ENCODE measurements at regions not wholly inside any gene's neighbourhood (a gene's known extent, or its start where the extent isn't known, plus 50 kb on each side); places are given as distances from the start of the nearest gene placed in this dataset.
"Not testable (repeated sequence)": the region's sequence is repeated elsewhere in the genome, so short reads cannot be mapped to it uniquely, and the experiment has no call there.

DNA sequence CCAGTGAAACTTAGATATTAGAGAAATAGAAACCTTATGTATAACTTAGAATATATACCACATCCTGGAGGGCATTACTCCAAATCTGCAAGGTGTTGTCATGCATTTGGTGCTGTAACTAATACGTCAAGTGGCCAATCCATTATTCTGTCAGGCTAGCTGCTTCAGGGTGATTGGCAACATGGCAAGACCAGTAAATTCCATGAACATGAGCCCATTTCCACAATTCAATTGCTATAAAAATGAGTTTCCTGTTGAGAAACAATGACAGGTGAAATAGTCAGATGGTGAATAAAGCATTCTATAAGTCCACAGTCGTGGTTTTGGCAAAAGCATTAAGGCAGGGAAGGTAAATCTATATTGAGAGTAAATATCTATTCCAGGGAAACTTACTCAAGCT lies 566.0 kb downstream of the ADGRL2 start:
- no peaks in the 10 kb centered on the region for H3K9me3 ChIP-seq (ENCODE audit: low read depth)
- no peaks in the 10 kb centered on the region for H3K4me1 ChIP-seq (ENCODE audit: low read depth)
- TF ChIP-seq, protein P1, sequence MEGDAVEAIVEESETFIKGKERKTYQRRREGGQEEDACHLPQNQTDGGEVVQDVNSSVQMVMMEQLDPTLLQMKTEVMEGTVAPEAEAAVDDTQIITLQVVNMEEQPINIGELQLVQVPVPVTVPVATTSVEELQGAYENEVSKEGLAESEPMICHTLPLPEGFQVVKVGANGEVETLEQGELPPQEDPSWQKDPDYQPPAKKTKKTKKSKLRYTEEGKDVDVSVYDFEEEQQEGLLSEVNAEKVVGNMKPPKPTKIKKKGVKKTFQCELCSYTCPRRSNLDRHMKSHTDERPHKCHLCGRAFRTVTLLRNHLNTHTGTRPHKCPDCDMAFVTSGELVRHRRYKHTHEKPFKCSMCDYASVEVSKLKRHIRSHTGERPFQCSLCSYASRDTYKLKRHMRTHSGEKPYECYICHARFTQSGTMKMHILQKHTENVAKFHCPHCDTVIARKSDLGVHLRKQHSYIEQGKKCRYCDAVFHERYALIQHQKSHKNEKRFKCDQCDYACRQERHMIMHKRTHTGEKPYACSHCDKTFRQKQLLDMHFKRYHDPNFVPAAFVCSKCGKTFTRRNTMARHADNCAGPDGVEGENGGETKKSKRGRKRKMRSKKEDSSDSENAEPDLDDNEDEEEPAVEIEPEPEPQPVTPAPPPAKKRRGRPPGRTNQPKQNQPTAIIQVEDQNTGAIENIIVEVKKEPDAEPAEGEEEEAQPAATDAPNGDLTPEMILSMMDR (IDR thresholded peaks at IDR 0.05; ENCODE audit: low read depth, low read length): no peak
- no peak for DNase-seq (ENCODE audit: low read depth in 1 of 2, low spot score in 1 of 2)
- no peaks in the 10 kb centered on the region for H3K27me3 ChIP-seq
- no peak overlapping the region for H3K27ac ChIP-seq
- no peak overlapping the region for H3K4me3 ChIP-seq
- no peaks in the 10 kb centered on the region for H3K36me3 ChIP-seq

DNA sequence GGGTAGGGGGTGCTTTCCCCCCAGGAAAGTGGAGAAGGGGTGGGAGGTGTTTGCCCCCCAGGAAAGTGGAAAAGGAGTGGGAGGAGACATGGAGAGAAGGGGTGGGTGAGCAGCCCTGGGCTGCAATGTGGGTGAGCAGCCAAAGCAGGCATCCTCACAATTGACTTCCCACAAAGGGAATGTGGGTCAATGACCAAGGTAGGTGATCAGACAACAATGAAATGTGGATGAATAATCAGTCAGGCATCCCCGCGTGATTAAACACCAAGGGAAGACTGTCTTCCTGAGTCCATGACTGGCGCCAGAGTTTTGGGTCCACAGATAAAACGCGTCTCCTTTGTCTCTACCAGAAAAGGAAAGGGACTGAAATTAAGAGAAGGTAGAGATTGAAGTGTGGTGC lies 558.8 kb downstream of the ADGRL2 start:
- H3K27me3 ChIP-seq; H3K4me1 ChIP-seq (ENCODE audit: low read depth); H3K36me3 ChIP-seq; DNase-seq (ENCODE audit: low read depth in 1 of 2, low spot score in 1 of 2); H3K4me3 ChIP-seq; H3K9me3 ChIP-seq (ENCODE audit: low read depth); H3K27ac ChIP-seq: not testable (repeated sequence)

DNA sequence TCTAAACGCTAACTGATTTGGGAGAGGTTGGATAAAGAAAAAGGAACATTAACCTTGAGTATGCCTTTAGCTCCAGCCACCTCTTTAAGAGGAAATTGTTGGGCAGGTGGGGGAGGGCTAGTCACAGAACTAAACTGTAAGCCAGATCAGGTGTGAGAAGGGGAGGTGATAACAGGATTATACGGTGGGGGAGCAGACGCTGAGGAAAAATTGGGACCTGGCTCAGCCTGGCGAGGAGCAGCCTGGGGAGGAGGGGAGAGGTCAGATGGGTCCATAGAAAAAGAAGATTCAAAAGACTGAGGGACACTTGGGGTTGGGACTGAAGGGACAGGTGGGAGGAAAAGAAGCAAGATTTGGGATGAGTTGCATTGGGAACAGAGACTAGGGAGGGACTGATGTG lies 558.0 kb downstream of the ADGRL2 start:
- H3K27ac ChIP-seq: not testable (repeated sequence)

DNA sequence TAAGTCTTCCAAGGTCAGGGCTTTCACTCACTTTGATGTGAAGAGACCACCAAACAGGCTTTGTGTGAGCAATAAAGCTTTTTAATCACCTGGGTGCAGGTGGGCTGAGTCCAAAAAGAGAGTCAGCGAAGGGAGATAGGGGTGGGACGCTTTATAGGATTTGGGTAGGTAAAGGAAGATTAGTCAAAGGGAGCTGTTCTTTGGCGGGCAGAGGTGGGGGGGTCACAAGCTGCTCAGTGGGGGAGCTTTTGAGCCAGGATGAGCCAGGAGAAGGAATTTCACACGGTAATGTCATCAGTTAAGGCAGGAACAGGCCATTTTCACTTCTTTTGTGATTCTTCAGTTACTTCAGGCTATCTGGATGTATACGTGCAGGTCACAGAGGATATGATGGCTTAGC lies 553.8 kb downstream of the ADGRL2 start:
- H3K27me3 ChIP-seq; H3K36me3 ChIP-seq; H3K4me3 ChIP-seq; H3K9me3 ChIP-seq (ENCODE audit: low read depth); DNase-seq (ENCODE audit: low read depth in 1 of 2, low spot score in 1 of 2); H3K27ac ChIP-seq; H3K4me1 ChIP-seq (ENCODE audit: low read depth): not testable (repeated sequence)

More for the DNA sequence above, 558.0 kb downstream of the ADGRL2 start:
- not testable (repeated sequence) for H3K4me3 ChIP-seq; H3K4me1 ChIP-seq (ENCODE audit: low read depth); DNase-seq (ENCODE audit: low read depth in 1 of 2, low spot score in 1 of 2); H3K27me3 ChIP-seq; H3K36me3 ChIP-seq; H3K9me3 ChIP-seq (ENCODE audit: low read depth)

DNA sequence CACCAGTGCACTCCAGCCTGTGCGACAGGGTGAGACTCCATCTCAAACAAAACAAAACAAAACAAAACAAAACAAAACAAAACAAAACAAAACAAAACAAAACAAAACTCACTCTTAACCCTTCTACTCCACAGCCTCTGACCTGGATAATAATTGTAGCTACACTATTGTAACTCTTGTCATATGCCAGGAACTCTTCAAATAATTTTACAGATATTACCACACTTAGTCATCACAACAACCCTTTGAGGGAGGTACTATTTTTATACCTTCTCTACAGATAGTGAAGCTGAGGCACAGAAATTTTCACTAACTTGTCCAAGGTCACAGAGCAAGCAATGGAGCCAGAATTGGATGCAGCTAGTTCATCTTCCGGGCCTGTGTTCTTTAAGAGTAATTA lies 547.8 kb downstream of the ADGRL2 start:
- no peak for DNase-seq (ENCODE audit: low read depth in 1 of 2, low spot score in 1 of 2)
- Histone ChIP-seq H3K36me3 (no peaks in the 10 kb centered on the region), H3K4me1 (ENCODE audit: low read depth) (no peaks in the 10 kb centered on the region), H3K9me3 (ENCODE audit: low read depth) (no peaks in the 10 kb centered on the region), H3K4me3 (no peak overlapping the region), H3K27me3 (no peaks in the 10 kb centered on the region), H3K27ac (no peak overlapping the region)
- TF ChIP-seq, protein P1 (IDR thresholded peaks at IDR 0.05; ENCODE audit: low read depth, low read length): no peak

DNA sequence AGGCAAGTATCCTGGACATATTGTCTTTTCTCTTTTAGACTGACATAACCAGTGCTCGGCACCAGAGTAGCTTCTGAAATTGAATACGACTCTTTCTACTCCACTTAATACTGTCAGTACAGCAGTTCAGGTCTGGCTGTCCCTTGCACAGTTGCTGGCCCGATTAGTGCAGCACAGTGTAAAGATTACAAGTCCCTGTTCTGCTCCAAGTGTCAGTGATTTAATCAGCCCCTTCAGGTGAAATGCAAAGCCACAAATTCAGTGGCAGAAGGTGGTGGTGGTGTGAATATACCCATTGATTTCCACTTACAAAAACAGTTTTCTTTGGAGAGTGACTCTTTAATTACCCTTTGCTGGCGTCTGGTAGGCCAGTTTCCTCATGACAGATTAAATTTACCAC lies 545.4 kb downstream of the ADGRL2 start:
- no peaks in the 10 kb centered on the region for H3K4me1 ChIP-seq (ENCODE audit: low read depth)
- H3K36me3 ChIP-seq: no peaks in the 10 kb centered on the region
- no peak overlapping the region for H3K27ac ChIP-seq
- no peak overlapping the region for H3K4me3 ChIP-seq
- no peaks in the 10 kb centered on the region for H3K27me3 ChIP-seq
- no peak for DNase-seq (ENCODE audit: low read depth in 1 of 2, low spot score in 1 of 2)
- no peaks in the 10 kb centered on the region for H3K9me3 ChIP-seq (ENCODE audit: low read depth)
- TF ChIP-seq, protein P1 (IDR thresholded peaks at IDR 0.05; ENCODE audit: low read depth, low read length): no peak

DNA sequence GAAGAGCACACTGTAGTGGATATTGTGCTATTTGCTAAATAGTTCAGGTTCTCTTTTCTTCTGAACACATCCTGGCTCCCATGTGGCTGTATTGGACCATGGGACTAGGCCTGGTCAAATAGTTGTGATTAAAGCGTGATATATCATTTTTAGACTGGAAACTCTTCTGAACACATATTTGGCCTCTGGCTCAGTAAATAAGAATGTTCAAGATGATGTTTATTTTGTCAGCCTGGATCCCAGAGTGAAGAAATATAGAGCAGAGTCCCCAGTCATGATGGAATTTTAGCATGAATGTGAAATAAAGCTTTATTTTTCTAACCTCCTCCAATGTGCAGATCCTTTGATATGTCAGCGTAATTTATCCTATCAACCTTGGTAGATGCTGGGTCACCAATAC lies 542.6 kb downstream of the ADGRL2 start:
- no peak for DNase-seq (ENCODE audit: low read depth in 1 of 2, low spot score in 1 of 2)
- Histone ChIP-seq H3K9me3 (ENCODE audit: low read depth) (no peaks in the 10 kb centered on the region), H3K4me1 (ENCODE audit: low read depth) (no peaks in the 10 kb centered on the region), H3K27ac (no peak overlapping the region), H3K36me3 (no peaks in the 10 kb centered on the region), H3K4me3 (no peak overlapping the region), H3K27me3 (no peaks in the 10 kb centered on the region)
- TF ChIP-seq, protein P1 (IDR thresholded peaks at IDR 0.05; ENCODE audit: low read depth, low read length): no peak
